GM23338 (cell line): ENCODE measurements at regions not wholly inside any gene's neighbourhood (a gene's known extent, or its start where the extent isn't known, plus 50 kb on each side); places are given as distances from the start of the nearest gene placed in this dataset.

Source experiments
- ATAC-seq: fragments of 200-7000 bp; cut with Tn5 transposase; 3 replicates; pipeline ENCODE4 v1.9.1; 2020
- DNase-seq: peaks from one replicate; pipeline ENCODE4 v3.0.0-alpha.2; 2015; ENCODE audit warnings: low spot score
- H2AFZ ChIP-seq: fragments of 200-600 bp; sonication (generic); 2 replicates; pipeline ENCODE4 v1.8.0; 2016; ENCODE audit warnings: antibody characterized with exemption, mild to moderate bottlenecking, moderate library complexity
- H3F3A ChIP-seq: fragments of 200-600 bp; sonication (generic); replicated peaks from 2 replicates; pipeline ENCODE4 v1.8.0; 2017; ENCODE audit warnings: antibody characterized with exemption, mixed run types, low read depth
- H3K27ac ChIP-seq: fragments of 200-600 bp; sonication (generic); 2 replicates; pipeline ENCODE4 v1.6.1; 2016; ENCODE audit warnings: low read depth
- H3K27me3 ChIP-seq: fragments of 200-600 bp; sonication (generic); 2 replicates; pipeline ENCODE4 v1.8.0; 2016; ENCODE audit warnings: mild to moderate bottlenecking, mixed run types, moderate library complexity; ENCODE audit not compliant: insufficient read depth
- H3K36me3 ChIP-seq: fragments of 200-600 bp; sonication (generic); 2 replicates; pipeline ENCODE4 v1.8.0; 2016; ENCODE audit warnings: mild to moderate bottlenecking; ENCODE audit not compliant: insufficient read depth
- H3K4me1 ChIP-seq: fragments of 200-600 bp; sonication (generic); 2 replicates; pipeline ENCODE4 v1.8.0; 2016; ENCODE audit warnings: mild to moderate bottlenecking, moderate library complexity; ENCODE audit not compliant: insufficient read depth
- H3K4me2 ChIP-seq: fragments of 200-600 bp; sonication (generic); 2 replicates; pipeline ENCODE4 v1.7.1; 2017; ENCODE audit warnings: mixed run types
- H3K4me3 ChIP-seq: fragments of 200-600 bp; sonication (generic); 2 replicates; pipeline ENCODE4 v1.6.1; 2016; ENCODE audit warnings: mixed run types
- H3K79me2 ChIP-seq: fragments of 200-600 bp; sonication (generic); replicated peaks from 2 replicates; pipeline ENCODE4 v1.8.0; 2017; ENCODE audit warnings: mild to moderate bottlenecking; ENCODE audit not compliant: insufficient read depth
- H3K9me2 ChIP-seq: fragments of 200-600 bp; sonication (generic); 2 replicates; pipeline ENCODE4 v1.8.0; 2017; ENCODE audit not compliant: insufficient read depth
- H4K20me1 ChIP-seq: fragments of 200-600 bp; sonication (generic); replicated peaks from 2 replicates; pipeline ENCODE4 v1.8.0; 2017; ENCODE audit warnings: mild to moderate bottlenecking; ENCODE audit not compliant: insufficient read depth
- H3K27ac Mint-ChIP-seq: 2 replicates; pipeline ENCODE4 v1.8.0; 2020; ENCODE audit warnings: inconsistent platforms, mild to moderate bottlenecking, moderate library complexity, mixed read lengths
- H3K27me3 Mint-ChIP-seq: 3 replicates; pipeline ENCODE4 v1.8.0; 2022; ENCODE audit warnings: low read depth, mild to moderate bottlenecking, moderate library complexity, mixed read lengths, inconsistent platforms; ENCODE audit not compliant: insufficient read depth, poor library complexity
- H3K36me3 Mint-ChIP-seq: 3 replicates; pipeline ENCODE4 v1.8.0; 2021; ENCODE audit warnings: low read depth, mild to moderate bottlenecking, inconsistent platforms, moderate library complexity, mixed read lengths
- H3K4me1 Mint-ChIP-seq: 3 replicates; pipeline ENCODE4 v1.8.0; 2020; ENCODE audit warnings: mild to moderate bottlenecking, inconsistent platforms, mixed read lengths
- H3K4me3 Mint-ChIP-seq: 3 replicates; pipeline ENCODE4 v1.8.0; 2021; ENCODE audit warnings: moderate library complexity, mild to moderate bottlenecking, inconsistent platforms, mixed read lengths
- H3K9me3 Mint-ChIP-seq: 3 replicates; pipeline ENCODE4 v1.8.0; 2020; ENCODE audit warnings: moderate library complexity, mild to moderate bottlenecking, inconsistent platforms, mixed read lengths
- CREB1 ChIP-seq: fragments of 250-450 bp; sonication (Bioruptor Pico); IDR thresholded peaks from 2 replicates; pipeline ENCODE4 v1.5.0; 2020; ENCODE audit warnings: low read depth, mild to moderate bottlenecking, moderate library complexity
- EZH2 ChIP-seq: fragments of 200-600 bp; sonication (generic); IDR thresholded peaks from one replicate; pipeline ENCODE4 v1.8.0; 2017; ENCODE audit warnings: antibody characterized with exemption, mild to moderate bottlenecking, low read depth; ENCODE audit not compliant: unreplicated experiment
- JUNB ChIP-seq: IDR thresholded peaks from one replicate; pipeline ENCODE4 v1.6.1; 2016; ENCODE audit warnings: antibody characterized with exemption; ENCODE audit not compliant: unreplicated experiment
- NANOG ChIP-seq: IDR thresholded peaks from 2 replicates; pipeline ENCODE4 v1.6.1; 2016; ENCODE audit warnings: antibody characterized with exemption, borderline replicate concordance
- STAT1 ChIP-seq: IDR thresholded peaks from one replicate; pipeline ENCODE4 v1.6.1; 2016; ENCODE audit warnings: antibody characterized with exemption; ENCODE audit not compliant: unreplicated experiment
- ZNF114 ChIP-seq: fragments of 250-450 bp; sonication (Bioruptor Pico); IDR thresholded peaks from 2 replicates; pipeline ENCODE4 v1.5.0; 2020; ENCODE audit warnings: mild to moderate bottlenecking, moderate library complexity
- ZNF331 ChIP-seq: fragments of 250-450 bp; sonication (Bioruptor Pico); IDR thresholded peaks from 2 replicates; pipeline ENCODE4 v1.5.0; 2020; ENCODE audit warnings: low read depth, mild to moderate bottlenecking, moderate library complexity
- TF ChIP-seq, protein P1 (sequence below): fragments of 250-450 bp; sonication (Bioruptor Pico); IDR thresholded peaks from 2 replicates; pipeline ENCODE4 v1.5.0; 2020; ENCODE audit warnings: mild to moderate bottlenecking, moderate library complexity

DNA sequence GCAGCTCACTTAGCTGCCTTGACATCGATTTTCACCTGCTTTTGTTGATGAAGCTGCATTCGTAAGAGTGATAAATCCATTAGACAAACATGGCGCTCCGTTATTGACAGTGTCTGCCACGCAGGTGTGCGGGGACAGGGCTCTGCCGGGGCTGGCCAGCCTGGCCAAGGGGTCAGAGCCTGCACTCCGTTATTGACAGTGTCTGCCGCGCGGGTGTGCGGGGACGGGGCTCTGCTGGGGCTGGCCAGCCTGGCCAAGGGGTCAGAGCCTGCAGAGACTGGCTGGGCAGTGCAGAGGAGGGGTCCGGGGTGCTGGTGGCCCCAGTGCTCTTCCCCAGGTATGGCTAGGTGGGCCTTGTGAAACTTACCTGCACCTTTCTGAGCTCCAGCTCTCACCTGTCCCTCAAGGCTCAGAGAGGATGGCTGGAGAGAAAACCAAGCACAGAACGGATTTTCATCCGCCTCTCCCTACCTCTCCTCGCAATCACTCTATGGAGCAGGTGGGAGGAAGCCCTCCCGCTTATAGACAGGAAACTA, 101.6 kb upstream of the B3GAT1 start (continued):
- TF ChIP-seq, protein P1, sequence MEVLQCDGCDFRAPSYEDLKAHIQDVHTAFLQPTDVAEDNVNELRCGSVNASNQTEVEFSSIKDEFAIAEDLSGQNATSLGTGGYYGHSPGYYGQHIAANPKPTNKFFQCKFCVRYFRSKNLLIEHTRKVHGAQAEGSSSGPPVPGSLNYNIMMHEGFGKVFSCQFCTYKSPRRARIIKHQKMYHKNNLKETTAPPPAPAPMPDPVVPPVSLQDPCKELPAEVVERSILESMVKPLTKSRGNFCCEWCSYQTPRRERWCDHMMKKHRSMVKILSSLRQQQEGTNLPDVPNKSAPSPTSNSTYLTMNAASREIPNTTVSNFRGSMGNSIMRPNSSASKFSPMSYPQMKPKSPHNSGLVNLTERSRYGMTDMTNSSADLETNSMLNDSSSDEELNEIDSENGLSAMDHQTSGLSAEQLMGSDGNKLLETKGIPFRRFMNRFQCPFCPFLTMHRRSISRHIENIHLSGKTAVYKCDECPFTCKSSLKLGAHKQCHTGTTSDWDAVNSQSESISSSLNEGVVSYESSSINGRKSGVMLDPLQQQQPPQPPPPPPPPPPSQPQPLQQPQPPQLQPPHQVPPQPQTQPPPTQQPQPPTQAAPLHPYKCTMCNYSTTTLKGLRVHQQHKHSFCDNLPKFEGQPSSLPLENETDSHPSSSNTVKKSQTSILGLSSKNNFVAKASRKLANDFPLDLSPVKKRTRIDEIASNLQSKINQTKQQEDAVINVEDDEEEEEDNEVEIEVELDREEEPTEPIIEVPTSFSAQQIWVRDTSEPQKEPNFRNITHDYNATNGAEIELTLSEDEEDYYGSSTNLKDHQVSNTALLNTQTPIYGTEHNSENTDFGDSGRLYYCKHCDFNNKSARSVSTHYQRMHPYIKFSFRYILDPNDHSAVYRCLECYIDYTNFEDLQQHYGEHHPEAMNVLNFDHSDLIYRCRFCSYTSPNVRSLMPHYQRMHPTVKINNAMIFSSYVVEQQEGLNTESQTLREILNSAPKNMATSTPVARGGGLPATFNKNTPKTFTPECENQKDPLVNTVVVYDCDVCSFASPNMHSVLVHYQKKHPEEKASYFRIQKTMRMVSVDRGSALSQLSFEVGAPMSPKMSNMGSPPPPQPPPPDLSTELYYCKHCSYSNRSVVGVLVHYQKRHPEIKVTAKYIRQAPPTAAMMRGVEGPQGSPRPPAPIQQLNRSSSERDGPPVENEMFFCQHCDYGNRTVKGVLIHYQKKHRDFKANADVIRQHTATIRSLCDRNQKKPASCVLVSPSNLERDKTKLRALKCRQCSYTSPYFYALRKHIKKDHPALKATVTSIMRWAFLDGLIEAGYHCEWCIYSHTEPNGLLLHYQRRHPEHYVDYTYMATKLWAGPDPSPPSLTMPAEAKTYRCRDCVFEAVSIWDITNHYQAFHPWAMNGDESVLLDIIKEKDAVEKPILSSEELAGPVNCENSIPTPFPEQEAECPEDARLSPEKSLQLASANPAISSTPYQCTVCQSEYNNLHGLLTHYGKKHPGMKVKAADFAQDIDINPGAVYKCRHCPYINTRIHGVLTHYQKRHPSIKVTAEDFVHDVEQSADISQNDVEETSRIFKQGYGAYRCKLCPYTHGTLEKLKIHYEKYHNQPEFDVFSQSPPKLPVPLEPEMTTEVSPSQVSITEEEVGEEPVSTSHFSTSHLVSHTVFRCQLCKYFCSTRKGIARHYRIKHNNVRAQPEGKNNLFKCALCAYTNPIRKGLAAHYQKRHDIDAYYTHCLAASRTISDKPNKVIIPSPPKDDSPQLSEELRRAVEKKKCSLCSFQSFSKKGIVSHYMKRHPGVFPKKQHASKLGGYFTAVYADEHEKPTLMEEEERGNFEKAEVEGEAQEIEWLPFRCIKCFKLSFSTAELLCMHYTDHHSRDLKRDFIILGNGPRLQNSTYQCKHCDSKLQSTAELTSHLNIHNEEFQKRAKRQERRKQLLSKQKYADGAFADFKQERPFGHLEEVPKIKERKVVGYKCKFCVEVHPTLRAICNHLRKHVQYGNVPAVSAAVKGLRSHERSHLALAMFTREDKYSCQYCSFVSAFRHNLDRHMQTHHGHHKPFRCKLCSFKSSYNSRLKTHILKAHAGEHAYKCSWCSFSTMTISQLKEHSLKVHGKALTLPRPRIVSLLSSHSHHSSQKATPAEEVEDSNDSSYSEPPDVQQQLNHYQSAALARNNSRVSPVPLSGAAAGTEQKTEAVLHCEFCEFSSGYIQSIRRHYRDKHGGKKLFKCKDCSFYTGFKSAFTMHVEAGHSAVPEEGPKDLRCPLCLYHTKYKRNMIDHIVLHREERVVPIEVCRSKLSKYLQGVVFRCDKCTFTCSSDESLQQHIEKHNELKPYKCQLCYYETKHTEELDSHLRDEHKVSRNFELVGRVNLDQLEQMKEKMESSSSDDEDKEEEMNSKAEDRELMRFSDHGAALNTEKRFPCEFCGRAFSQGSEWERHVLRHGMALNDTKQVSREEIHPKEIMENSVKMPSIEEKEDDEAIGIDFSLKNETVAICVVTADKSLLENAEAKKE (CRISPR knock-in tag) = no peak
- TF ChIP-seq EZH2 = no peak

DNA sequence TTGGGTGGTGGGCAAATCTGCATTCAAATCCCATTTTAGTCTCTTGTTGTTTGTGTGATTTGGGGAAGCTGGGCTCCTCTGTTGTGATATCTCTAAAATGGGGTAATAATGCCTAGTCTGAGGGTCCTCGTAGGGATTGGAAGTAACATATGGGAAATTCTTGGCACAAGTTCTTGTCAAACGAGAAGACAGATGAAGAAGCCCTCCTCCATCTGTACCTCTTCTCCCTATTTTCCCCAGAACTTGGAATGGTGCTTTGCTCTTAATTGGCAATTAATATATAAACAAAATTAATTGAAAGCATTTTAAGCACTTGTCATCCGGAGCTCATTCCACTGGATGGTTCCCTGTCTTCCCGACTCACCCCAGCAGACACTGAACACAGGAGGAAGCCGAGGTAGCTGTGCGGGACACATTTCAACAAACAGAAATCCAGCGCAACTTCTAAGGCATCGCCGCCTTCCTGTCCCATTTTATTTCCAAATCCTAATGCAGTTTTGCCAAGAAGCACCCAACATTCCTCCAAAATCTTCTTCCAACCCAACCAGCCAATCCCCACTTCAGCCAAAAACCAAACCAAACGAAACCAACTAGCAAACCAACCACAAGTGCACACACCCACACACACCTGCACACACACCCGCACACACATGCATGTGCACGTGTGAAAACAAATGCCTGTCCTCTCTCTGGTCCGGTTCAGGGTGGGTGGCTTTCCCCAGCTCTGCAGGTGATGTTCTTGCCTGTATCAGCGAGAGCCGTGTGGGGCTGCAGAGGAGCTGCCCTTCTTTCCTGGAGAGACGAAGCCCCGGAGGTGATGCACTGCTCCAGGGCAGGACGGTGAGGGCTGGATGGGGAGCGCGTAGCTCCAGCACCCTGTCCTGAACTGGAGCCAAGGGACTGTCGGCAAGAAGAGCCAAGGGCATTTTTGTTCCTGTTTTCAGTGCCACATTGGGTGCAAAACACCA, 100.8 kb upstream of the B3GAT1 start:
- Mint-ChIP-seq H3K27ac (no peak overlapping the region), H3K9me3 (no peaks in the 10 kb centered on the region; the same call in 2 of the 3 replicates), H3K4me3 (no peak overlapping the region), H3K36me3 (no peaks in the 10 kb centered on the region), H3K4me1 (peaks cover 11% of the 10 kb centered on the region), H3K27me3 (peaks cover 13% of the 10 kb centered on the region)
- Histone ChIP-seq H3K27ac (no peak overlapping the region), H3K36me3 (no peaks in the 10 kb centered on the region), H2AFZ (no peak overlapping the region), H3K27me3 (no peaks in the 10 kb centered on the region), H3K4me3 (no peak overlapping the region), H3F3A (no peaks in the 10 kb centered on the region), H3K79me2 (no peaks in the 10 kb centered on the region), H3K9me2 (no peaks in the 10 kb centered on the region; the same call in 1 of the 2 replicates), H3K4me2 (no peak overlapping the region), H3K4me1 (no peaks in the 10 kb centered on the region; the same call in 1 of the 2 replicates), H4K20me1 (no peaks in the 10 kb centered on the region)
- ATAC-seq = no peak
- no peak for DNase-seq
- TF ChIP-seq STAT1 (no peak), CREB1 (CRISPR knock-in tag) (no peak), JUNB (no peak), NANOG (no peak), ZNF331 (CRISPR knock-in tag) (no peak), ZNF114 (CRISPR knock-in tag) (no peak)
- TF ChIP-seq, protein P1 (CRISPR knock-in tag) = no peak
